GM18909 (cell line): ENCODE measurements at regions not wholly inside any gene's neighbourhood (a gene's known extent, or its start where the extent isn't known, plus 50 kb on each side); places are given as distances from the start of the nearest gene placed in this dataset.

Experiments used
- ATAC-seq: cut with Tn5 transposase; IDR thresholded peaks from one replicate; pipeline ENCODE4 v1.9.1; 2021; ENCODE audit warnings: mild to moderate bottlenecking; ENCODE audit not compliant: unreplicated experiment, poor library complexity

GRCh38 chr5:3729631-3730030 is 134.0 kb downstream of the IRX1 start:
- no peak for ATAC-seq

- no peak for ATAC-seq
Observed at GRCh38 chr5:3734632-3735031, 139.0 kb downstream of the IRX1 start.

GRCh38 chr5:3736466-3736865 is 140.8 kb downstream of the IRX1 start:
- no peak for ATAC-seq

- no peak for ATAC-seq
Observed at GRCh38 chr5:3736926-3737325, 141.3 kb downstream of the IRX1 start.

- ATAC-seq, result no peak
Observed at GRCh38 chr5:3738919-3739318, 143.3 kb downstream of the IRX1 start.

GRCh38 chr5:3740546-3741373 is 145.1 kb downstream of the IRX1 start:
- ATAC-seq, result no peak

GRCh38 chr5:3741374-3741770 is 145.7 kb downstream of the IRX1 start:
- no peak for ATAC-seq

GRCh38 chr5:3742750-3743149 is 147.1 kb downstream of the IRX1 start:
- ATAC-seq, result no peak

GRCh38 chr5:3751846-3752245 is 156.2 kb downstream of the IRX1 start:
- ATAC-seq, result no peak

- no peak for ATAC-seq
Observed at GRCh38 chr5:3778000-3778550, 182.4 kb downstream of the IRX1 start.

GRCh38 chr5:3778945-3779344 is 183.3 kb downstream of the IRX1 start:
- ATAC-seq, result no peak

GRCh38 chr5:3780278-3780677 is 184.6 kb downstream of the IRX1 start:
- no peak for ATAC-seq

GRCh38 chr5:3780907-3781306 is 185.3 kb downstream of the IRX1 start:
- ATAC-seq, result no peak

- ATAC-seq, result no peak
Observed at GRCh38 chr5:3784854-3785253, 189.2 kb downstream of the IRX1 start.

GRCh38 chr5:3786165-3786564 is 190.5 kb downstream of the IRX1 start:
- ATAC-seq, result no peak

- ATAC-seq, result no peak
Observed at GRCh38 chr5:3786891-3787430, 191.3 kb downstream of the IRX1 start.

GRCh38 chr5:3787604-3788003 is 192.0 kb downstream of the IRX1 start:
- no peak for ATAC-seq

GRCh38 chr5:3789519-3790193 is 194.0 kb downstream of the IRX1 start:
- ATAC-seq, result no peak

- no peak for ATAC-seq
Observed at GRCh38 chr5:3793162-3793561, 197.5 kb downstream of the IRX1 start.

- no peak for ATAC-seq
Observed at GRCh38 chr5:3794611-3795010, 199.0 kb downstream of the IRX1 start.

- ATAC-seq, result no peak
Observed at GRCh38 chr5:3796736-3797135, 201.1 kb downstream of the IRX1 start.
